Spleen (tissue), 7 donors: ENCODE measurements at regions not wholly inside any gene's neighbourhood (a gene's known extent, or its start where the extent isn't known, plus 50 kb on each side); places are given as distances from the start of the nearest gene placed in this dataset.

Experiments
- POLR2AphosphoS5 ChIP-seq, 3 donors: sonication (generic); formaldehyde crosslinking; IDR thresholded peaks; one replicate each; pipeline ENCODE4 v1.5.1; 2017; ENCODE audit warnings: antibody characterized with exemption in 3 of 3
- TF ChIP-seq, protein P1 (sequence below), 11 experiments: fragments of 200-600 bp in 7 of 11; fragments of 450-650 bp in 4 of 11; sonication (generic) in 4 of 11; IDR thresholded peaks in 8 of 11; conservative IDR thresholded peaks in 3 of 11; 1 replicate in 7 of 11; 2 replicates in 4 of 11; pipeline versions ENCODE4 v1.4.0 to v1.8.0; 2016 to 2021; ENCODE audit warnings: antibody characterized with exemption in 11 of 11, inconsistent platforms in 4 of 11, mild to moderate bottlenecking in 1 of 11
- donor health status: DM: no; HTN: no; CAD: no; lungs with moderate emphysema.
- donor health status: DM: no; HTN: no; CAD: no.
- donor health status: DM: no; HTN: no; CAD: no.

DNA sequence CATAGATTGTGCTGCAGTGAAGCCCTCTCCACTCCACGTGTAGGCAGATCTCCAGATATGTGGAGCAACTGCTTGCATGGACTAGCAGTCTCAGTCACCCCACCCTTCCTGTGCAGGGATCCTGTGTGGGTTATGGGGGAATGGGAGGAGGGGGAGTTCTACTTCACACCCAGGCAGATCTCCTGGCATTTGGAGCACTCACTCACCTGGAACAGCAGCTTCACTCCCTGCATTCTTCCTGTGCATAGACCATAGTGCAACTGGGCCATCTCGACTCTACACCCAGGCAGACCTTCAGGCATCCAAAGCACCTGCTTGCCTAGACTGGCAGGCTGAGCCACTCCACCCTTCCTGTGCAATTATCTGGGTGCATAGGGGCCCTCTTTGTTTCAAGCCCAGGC is 96.0 kb upstream of the PCED1B start:
- no peak for TF ChIP-seq POLR2AphosphoS5 (IDR thresholded peaks at IDR 0.05)
- TF ChIP-seq, protein P1, sequence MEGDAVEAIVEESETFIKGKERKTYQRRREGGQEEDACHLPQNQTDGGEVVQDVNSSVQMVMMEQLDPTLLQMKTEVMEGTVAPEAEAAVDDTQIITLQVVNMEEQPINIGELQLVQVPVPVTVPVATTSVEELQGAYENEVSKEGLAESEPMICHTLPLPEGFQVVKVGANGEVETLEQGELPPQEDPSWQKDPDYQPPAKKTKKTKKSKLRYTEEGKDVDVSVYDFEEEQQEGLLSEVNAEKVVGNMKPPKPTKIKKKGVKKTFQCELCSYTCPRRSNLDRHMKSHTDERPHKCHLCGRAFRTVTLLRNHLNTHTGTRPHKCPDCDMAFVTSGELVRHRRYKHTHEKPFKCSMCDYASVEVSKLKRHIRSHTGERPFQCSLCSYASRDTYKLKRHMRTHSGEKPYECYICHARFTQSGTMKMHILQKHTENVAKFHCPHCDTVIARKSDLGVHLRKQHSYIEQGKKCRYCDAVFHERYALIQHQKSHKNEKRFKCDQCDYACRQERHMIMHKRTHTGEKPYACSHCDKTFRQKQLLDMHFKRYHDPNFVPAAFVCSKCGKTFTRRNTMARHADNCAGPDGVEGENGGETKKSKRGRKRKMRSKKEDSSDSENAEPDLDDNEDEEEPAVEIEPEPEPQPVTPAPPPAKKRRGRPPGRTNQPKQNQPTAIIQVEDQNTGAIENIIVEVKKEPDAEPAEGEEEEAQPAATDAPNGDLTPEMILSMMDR (IDR thresholded peaks at IDR 0.05 in 8 of 11, conservative IDR thresholded peaks at IDR 0.05 in 3 of 11): peak in 1 of 11 experiments; percentile 2
